Hepatocyte (in vitro differentiated cells): ENCODE measurements at regions not wholly inside any gene's neighbourhood (a gene's known extent, or its start where the extent isn't known, plus 50 kb on each side); places are given as distances from the start of the nearest gene placed in this dataset.

ENCODE experiments used
- DNase-seq: peaks from one replicate; pipeline ENCODE4 v3.0.0-alpha.2; 2016; ENCODE audit warnings: low spot score
- H2AFZ ChIP-seq: fragments of 200-600 bp; sonication (generic); 2 replicates; pipeline ENCODE4 v1.6.0; 2016; ENCODE audit warnings: antibody characterized with exemption, mild to moderate bottlenecking
- H3K27ac ChIP-seq: fragments of 200-600 bp; sonication (generic); 2 replicates; pipeline ENCODE4 v1.5.1; 2016; ENCODE audit warnings: mild to moderate bottlenecking
- H3K27me3 ChIP-seq: fragments of 200-600 bp; sonication (generic); 2 replicates; pipeline ENCODE4 v1.6.1; 2016
- H3K36me3 ChIP-seq: fragments of 200-600 bp; sonication (generic); replicated peaks from 2 replicates; pipeline ENCODE4 v1.5.1; 2016; ENCODE audit warnings: low read depth; ENCODE audit not compliant: insufficient read depth
- H3K4me1 ChIP-seq: fragments of 200-600 bp; sonication (generic); 2 replicates; pipeline ENCODE4 v1.5.1; 2016; ENCODE audit warnings: mild to moderate bottlenecking, moderate library complexity; ENCODE audit not compliant: insufficient read depth
- H3K4me2 ChIP-seq: fragments of 200-600 bp; sonication (generic); 2 replicates; pipeline ENCODE4 v1.6.0; 2016
- H3K4me3 ChIP-seq: fragments of 200-600 bp; sonication (generic); 2 replicates; pipeline ENCODE4 v1.5.1; 2016; ENCODE audit warnings: mild to moderate bottlenecking
- H3K79me2 ChIP-seq: fragments of 200-600 bp; sonication (generic); 2 replicates; pipeline ENCODE4 v1.6.0; 2017; ENCODE audit warnings: mild to moderate bottlenecking
- H3K9me2 ChIP-seq: fragments of 200-600 bp; sonication (generic); replicated peaks from 2 replicates; pipeline ENCODE4 v1.6.0; 2017; ENCODE audit warnings: mild to moderate bottlenecking; ENCODE audit not compliant: insufficient read depth
- H3K9me3 ChIP-seq: fragments of 200-600 bp; sonication (generic); 2 replicates; pipeline ENCODE4 v1.5.1; 2016; ENCODE audit warnings: low read depth, mild to moderate bottlenecking
- H4K20me1 ChIP-seq: fragments of 200-600 bp; sonication (generic); 2 replicates; pipeline ENCODE4 v1.6.0; 2016; ENCODE audit warnings: mild to moderate bottlenecking; ENCODE audit not compliant: insufficient read depth, poor library complexity, severe bottlenecking
- EZH2 ChIP-seq: fragments of 200-600 bp; sonication (generic); IDR thresholded peaks from 2 replicates; pipeline ENCODE4 v1.6.1; 2016; ENCODE audit warnings: antibody characterized with exemption, mild to moderate bottlenecking, borderline replicate concordance
- EZH2phosphoT487 ChIP-seq: fragments of 200-600 bp; sonication (generic); IDR thresholded peaks from one replicate; pipeline ENCODE4 v1.6.1; 2018; ENCODE audit warnings: antibody characterized with exemption, mild to moderate bottlenecking, low read depth, moderate library complexity; ENCODE audit not compliant: unreplicated experiment, severe bottlenecking
- WGBS: methylation state at CpG from one replicate; pipeline ENCODE4 v1.1.6; 2016; ENCODE audit warnings: low lambda C conversion rate; ENCODE audit errors: missing lambda C conversion rate; 5-methylcytosine and 5-hydroxymethylcytosine counted together
- TF ChIP-seq, protein P1 (sequence below): fragments of 200-600 bp; sonication (generic); IDR thresholded peaks from 2 replicates; pipeline ENCODE4 v1.5.1; 2016; ENCODE audit warnings: antibody characterized with exemption, mild to moderate bottlenecking; ENCODE audit not compliant: poor library complexity

DNA sequence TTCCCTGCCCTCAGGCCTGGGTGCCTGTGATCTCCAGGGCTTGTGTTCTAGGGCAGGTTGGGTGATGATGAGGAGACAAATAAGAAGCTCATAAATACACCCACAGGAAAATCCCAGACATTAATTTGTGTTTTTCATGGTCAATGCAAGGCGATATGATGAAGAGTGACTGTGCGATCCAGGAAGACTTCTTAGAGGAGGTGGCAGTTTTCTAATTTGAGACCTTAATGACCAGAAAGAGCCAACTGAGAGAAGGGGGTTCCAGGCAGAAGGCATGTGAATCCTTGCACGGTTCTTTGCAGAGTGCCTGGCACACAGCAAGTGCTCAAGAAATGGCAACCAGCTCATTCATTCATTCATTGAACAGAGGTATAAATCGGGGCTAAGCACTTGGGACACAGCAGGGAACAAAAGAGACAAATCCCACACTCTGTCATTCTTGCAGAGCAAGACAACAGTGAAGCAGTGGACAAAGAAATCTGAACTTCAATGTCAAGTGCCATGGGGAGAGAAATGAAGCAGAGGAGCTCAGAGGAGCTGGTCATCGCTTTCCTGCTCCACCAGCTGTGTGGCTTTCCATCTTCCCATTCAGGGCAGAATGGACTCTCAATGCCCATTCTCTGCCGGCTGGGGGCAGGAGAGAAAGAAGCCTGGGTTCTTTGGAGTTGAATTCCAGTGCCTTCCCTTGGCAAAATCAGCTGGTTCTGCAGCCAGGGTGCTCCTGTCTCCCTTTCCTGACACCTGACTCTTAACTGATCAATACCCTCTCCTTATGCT lies 128.3 kb downstream of the AACS start:
- DNase-seq: no peak
- Histone ChIP-seq H3K4me2 (no peak overlapping the region), H4K20me1 (no peaks in the 10 kb centered on the region), H3K79me2 (no peaks in the 10 kb centered on the region), H3K9me3 (no peaks in the 10 kb centered on the region), H3K4me1 (no peaks in the 10 kb centered on the region), H3K27me3 (peaks cover 52% of the 10 kb centered on the region), H3K9me2 (no peaks in the 10 kb centered on the region), H3K4me3 (no peak overlapping the region), H3K27ac (no peak overlapping the region), H2AFZ (no peak overlapping the region), H3K36me3 (no peaks in the 10 kb centered on the region)
- TF ChIP-seq, protein P1, sequence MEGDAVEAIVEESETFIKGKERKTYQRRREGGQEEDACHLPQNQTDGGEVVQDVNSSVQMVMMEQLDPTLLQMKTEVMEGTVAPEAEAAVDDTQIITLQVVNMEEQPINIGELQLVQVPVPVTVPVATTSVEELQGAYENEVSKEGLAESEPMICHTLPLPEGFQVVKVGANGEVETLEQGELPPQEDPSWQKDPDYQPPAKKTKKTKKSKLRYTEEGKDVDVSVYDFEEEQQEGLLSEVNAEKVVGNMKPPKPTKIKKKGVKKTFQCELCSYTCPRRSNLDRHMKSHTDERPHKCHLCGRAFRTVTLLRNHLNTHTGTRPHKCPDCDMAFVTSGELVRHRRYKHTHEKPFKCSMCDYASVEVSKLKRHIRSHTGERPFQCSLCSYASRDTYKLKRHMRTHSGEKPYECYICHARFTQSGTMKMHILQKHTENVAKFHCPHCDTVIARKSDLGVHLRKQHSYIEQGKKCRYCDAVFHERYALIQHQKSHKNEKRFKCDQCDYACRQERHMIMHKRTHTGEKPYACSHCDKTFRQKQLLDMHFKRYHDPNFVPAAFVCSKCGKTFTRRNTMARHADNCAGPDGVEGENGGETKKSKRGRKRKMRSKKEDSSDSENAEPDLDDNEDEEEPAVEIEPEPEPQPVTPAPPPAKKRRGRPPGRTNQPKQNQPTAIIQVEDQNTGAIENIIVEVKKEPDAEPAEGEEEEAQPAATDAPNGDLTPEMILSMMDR: no peak
- no peak for TF ChIP-seq EZH2phosphoT487
- no peak for TF ChIP-seq EZH2
- WGBS: 75% methylated on average over 6 of the region's 6 CpGs

DNA sequence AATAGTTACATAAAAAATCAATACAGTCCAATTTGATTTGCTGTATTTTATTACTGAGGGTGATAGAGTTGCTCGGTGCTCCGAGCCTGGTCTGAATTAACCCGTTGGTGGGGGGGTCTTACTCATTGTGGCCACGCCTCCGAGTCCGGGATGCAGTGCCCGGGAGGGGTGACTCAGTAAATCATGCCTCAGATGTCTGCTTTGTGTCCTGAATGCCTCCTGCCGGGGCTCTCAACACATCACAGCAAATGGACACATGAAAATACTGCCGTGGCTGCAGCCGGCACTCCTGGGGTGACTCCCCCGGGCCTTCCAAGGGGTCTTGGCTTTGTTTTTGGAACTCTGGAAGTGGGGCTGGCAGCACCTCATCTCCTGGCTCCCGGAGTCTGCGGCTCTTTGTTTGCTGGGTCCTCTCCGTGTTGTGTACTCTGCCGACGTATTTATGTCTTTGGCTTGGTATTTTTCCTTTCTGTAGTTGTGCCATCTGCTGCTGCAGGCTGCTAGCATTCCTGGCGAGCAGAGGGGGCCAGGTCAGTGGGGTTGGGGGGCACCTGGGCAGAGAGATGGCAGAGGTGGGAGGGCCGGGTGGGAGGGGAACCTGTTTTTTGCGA lies 129.0 kb downstream of the AACS start:
- TF ChIP-seq EZH2phosphoT487: no peak
- TF ChIP-seq, protein P1: no peak
- Histone ChIP-seq H3K4me3 (no peak overlapping the region), H4K20me1 (no peaks in the 10 kb centered on the region), H3K9me3 (no peaks in the 10 kb centered on the region), H2AFZ (no peak overlapping the region), H3K4me1 (no peaks in the 10 kb centered on the region), H3K27ac (no peak overlapping the region), H3K27me3 (peaks cover 45% of the 10 kb centered on the region), H3K4me2 (no peak overlapping the region), H3K9me2 (no peaks in the 10 kb centered on the region), H3K79me2 (no peaks in the 10 kb centered on the region), H3K36me3 (no peaks in the 10 kb centered on the region)
- no peak for DNase-seq
- WGBS: 34% methylated on average over 19 of the region's 19 CpGs

DNA sequence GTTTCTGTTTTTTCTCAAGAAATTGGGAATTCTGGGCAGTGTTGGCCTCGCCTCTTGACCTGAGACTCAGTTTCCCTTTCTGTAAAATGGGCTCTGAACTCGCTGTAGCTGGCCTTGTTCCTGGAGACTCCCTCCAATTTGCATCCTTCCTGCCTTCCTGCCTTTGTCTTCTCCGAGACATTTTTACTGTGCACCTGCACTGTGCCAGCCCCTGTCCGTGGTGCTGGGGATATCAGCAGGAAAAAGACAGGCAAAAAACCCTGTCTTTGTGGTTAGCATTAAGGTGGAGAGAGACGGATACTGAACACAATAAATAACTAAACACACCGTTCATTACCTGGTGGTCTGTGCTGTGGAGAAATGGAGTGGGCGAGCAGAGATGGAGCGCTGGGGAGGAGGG lies 129.8 kb downstream of the AACS start:
- no peaks in the 10 kb centered on the region for H3K9me3 ChIP-seq
- no peak for DNase-seq
- WGBS: 62% methylated on average over 8 of the region's 8 CpGs
- no peak overlapping the region for H3K4me2 ChIP-seq
- no peak overlapping the region for H3K27ac ChIP-seq
- no peaks in the 10 kb centered on the region for H3K79me2 ChIP-seq
- H3K36me3 ChIP-seq: no peaks in the 10 kb centered on the region
- no peak overlapping the region for H3K4me3 ChIP-seq
- peaks cover 38% of the 10 kb centered on the region for H3K27me3 ChIP-seq
- TF ChIP-seq EZH2 (no peak), EZH2phosphoT487 (no peak)
- TF ChIP-seq, protein P1: no peak
- no peaks in the 10 kb centered on the region for H3K9me2 ChIP-seq
- H2AFZ ChIP-seq: no peak overlapping the region
- H3K4me1 ChIP-seq: no peaks in the 10 kb centered on the region
- H4K20me1 ChIP-seq: no peaks in the 10 kb centered on the region
